ENCODE measurements at regions not wholly inside any gene's neighbourhood (a gene's known extent, or its start where the extent isn't known, plus 50 kb on each side); places are given as distances from the start of the nearest gene placed in this dataset.

- H3K27ac ChIP-seq = no peak overlapping the region
- H3K4me1 ChIP-seq = peaks cover 0 to 9% (median 0%) of the 10 kb centered on the region in 6 donors
- peaks cover 0 to 7% (median 0%) of the 10 kb centered on the region in 7 donors for H3K27me3 ChIP-seq (replicated peaks in 1 of 7)
- TF ChIP-seq POLR2A (IDR thresholded peaks at IDR 0.05) = no peak
- no peak overlapping the region for H3K4me3 ChIP-seq
- no peak for DNase-seq
- H3K36me3 ChIP-seq = no peaks in the 10 kb centered on the region
- intact Hi-C loops (cut with DNase I; ENCODE audit: low total_unique reads) = no loop called here
- peaks cover 0 to 4% (median 0%) of the 10 kb centered on the region in 8 donors for H3K9me3 ChIP-seq
These were observed 245.0 kb downstream of the INHBA start for GRCh38 chr7:41457832-41458437.

GRCh38 chr7:41451826-41452225, 251.1 kb downstream of the INHBA start:
- no peak overlapping the region for H3K27ac ChIP-seq
- H3K27me3 ChIP-seq (replicated peaks in 1 of 7) = no peaks in the 10 kb centered on the region
- H3K4me1 ChIP-seq = no peaks in the 10 kb centered on the region
- DNase-seq = no peak
- H3K9me3 ChIP-seq = no peaks in the 10 kb centered on the region
- WGBS, 5 donors = 84 to 100% (median 90%) methylated on average over 1 of the region's 1 CpG
- H3K36me3 ChIP-seq = no peaks in the 10 kb centered on the region
- intact Hi-C loops (cut with DNase I; ENCODE audit: low total_unique reads) = no loop called here
- no peak overlapping the region for H3K4me3 ChIP-seq
- no peak for TF ChIP-seq POLR2AphosphoS5 (IDR thresholded peaks at IDR 0.05)
- TF ChIP-seq, protein P1, sequence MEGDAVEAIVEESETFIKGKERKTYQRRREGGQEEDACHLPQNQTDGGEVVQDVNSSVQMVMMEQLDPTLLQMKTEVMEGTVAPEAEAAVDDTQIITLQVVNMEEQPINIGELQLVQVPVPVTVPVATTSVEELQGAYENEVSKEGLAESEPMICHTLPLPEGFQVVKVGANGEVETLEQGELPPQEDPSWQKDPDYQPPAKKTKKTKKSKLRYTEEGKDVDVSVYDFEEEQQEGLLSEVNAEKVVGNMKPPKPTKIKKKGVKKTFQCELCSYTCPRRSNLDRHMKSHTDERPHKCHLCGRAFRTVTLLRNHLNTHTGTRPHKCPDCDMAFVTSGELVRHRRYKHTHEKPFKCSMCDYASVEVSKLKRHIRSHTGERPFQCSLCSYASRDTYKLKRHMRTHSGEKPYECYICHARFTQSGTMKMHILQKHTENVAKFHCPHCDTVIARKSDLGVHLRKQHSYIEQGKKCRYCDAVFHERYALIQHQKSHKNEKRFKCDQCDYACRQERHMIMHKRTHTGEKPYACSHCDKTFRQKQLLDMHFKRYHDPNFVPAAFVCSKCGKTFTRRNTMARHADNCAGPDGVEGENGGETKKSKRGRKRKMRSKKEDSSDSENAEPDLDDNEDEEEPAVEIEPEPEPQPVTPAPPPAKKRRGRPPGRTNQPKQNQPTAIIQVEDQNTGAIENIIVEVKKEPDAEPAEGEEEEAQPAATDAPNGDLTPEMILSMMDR (IDR thresholded peaks at IDR 0.05 in 8 of 11, conservative IDR thresholded peaks at IDR 0.05 in 3 of 11) = no peak
- TF ChIP-seq POLR2A (IDR thresholded peaks at IDR 0.05) = no peak

- Histone ChIP-seq H3K9me3 (no peaks in the 10 kb centered on the region), H3K4me1 (no peaks in the 10 kb centered on the region), H3K36me3 (no peaks in the 10 kb centered on the region), H3K27me3 (replicated peaks in 1 of 7) (no peaks in the 10 kb centered on the region), H3K27ac (no peak overlapping the region), H3K4me3 (no peak overlapping the region)
- WGBS, 5 donors = 79 to 89% (median 87%) methylated on average over 5 of the region's 5 CpGs
- DNase-seq = no peak
- TF ChIP-seq POLR2A (IDR thresholded peaks at IDR 0.05) (no peak), POLR2AphosphoS5 (IDR thresholded peaks at IDR 0.05) (no peak)
- TF ChIP-seq, protein P1 (IDR thresholded peaks at IDR 0.05 in 8 of 11, conservative IDR thresholded peaks at IDR 0.05 in 3 of 11) = no peak
- intact Hi-C loops (cut with DNase I; ENCODE audit: low total_unique reads) = no loop called here
These were observed 253.2 kb downstream of the INHBA start for GRCh38 chr7:41449694-41450093.

- intact Hi-C loops (cut with DNase I; ENCODE audit: low total_unique reads) = no loop called here
- H3K4me3 ChIP-seq = no peak overlapping the region
- H3K36me3 ChIP-seq = no peaks in the 10 kb centered on the region
- WGBS, 5 donors = 68 to 85% (median 75%) methylated on average over 3 of the region's 3 CpGs
- no peak overlapping the region for H3K27ac ChIP-seq
- no peak for DNase-seq
- H3K27me3 ChIP-seq (replicated peaks in 1 of 7) = no peaks in the 10 kb centered on the region
- H3K9me3 ChIP-seq = no peaks in the 10 kb centered on the region
- TF ChIP-seq, protein P1 (IDR thresholded peaks at IDR 0.05 in 8 of 11, conservative IDR thresholded peaks at IDR 0.05 in 3 of 11) = no peak
- TF ChIP-seq POLR2AphosphoS5 (IDR thresholded peaks at IDR 0.05) (no peak), POLR2A (IDR thresholded peaks at IDR 0.05) (no peak)
- H3K4me1 ChIP-seq = no peaks in the 10 kb centered on the region
These were observed 253.6 kb downstream of the INHBA start for GRCh38 chr7:41449286-41449685.

DNA sequence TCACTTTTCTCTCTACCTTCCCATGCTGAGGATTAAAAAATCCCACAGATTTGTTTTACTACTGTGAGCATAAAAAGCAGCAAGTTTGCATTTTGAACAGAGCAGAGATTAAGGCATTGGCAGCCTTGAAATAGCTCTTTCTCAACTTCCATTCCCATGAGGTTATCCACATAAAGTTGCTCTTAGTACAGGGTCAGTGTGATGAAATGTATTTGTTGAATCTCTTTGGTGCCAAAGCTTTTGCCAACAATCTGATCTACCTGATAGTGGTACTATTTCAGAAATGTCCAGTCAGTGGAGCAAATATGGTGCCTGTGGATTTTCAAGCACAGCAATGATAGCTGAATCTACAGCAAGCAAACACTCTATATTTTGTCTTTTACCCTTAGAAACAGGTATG, 254.8 kb downstream of the INHBA start:
- TF ChIP-seq POLR2A (IDR thresholded peaks at IDR 0.05) (no peak), POLR2AphosphoS5 (IDR thresholded peaks at IDR 0.05) (no peak)
- TF ChIP-seq, protein P1 (IDR thresholded peaks at IDR 0.05 in 8 of 11, conservative IDR thresholded peaks at IDR 0.05 in 3 of 11) = no peak
- no peaks in the 10 kb centered on the region for H3K36me3 ChIP-seq
- no peaks in the 10 kb centered on the region for H3K4me1 ChIP-seq
- no peaks in the 10 kb centered on the region for H3K9me3 ChIP-seq
- H3K27me3 ChIP-seq (replicated peaks in 1 of 7) = no peaks in the 10 kb centered on the region
- no peak for DNase-seq
- intact Hi-C loops (cut with DNase I; ENCODE audit: low total_unique reads) = no loop called here
- H3K27ac ChIP-seq = no peak overlapping the region
- no peak overlapping the region for H3K4me3 ChIP-seq
